Retinal pigment epithelial cell (primary cell): ENCODE measurements at regions not wholly inside any gene's neighbourhood (a gene's known extent, or its start where the extent isn't known, plus 50 kb on each side); places are given as distances from the start of the nearest gene placed in this dataset.
"Not testable (repeated sequence)": the region's sequence is repeated elsewhere in the genome, so short reads cannot be mapped to it uniquely, and the experiment has no call there.

Experiments used
- DNase-seq: peaks from one replicate; pipeline ENCODE4 v3.0.0-alpha.2; 2010; ENCODE audit warnings: low read depth
- H3K4me3 ChIP-seq: 2 replicates; pipeline ENCODE4 v1.5.1; 2011; ENCODE audit warnings: mild to moderate bottlenecking, low read length, control low read depth, moderate library complexity
- TF ChIP-seq, protein P1 (sequence below): conservative IDR thresholded peaks from 2 replicates; pipeline ENCODE4 v1.5.1; 2011; ENCODE audit warnings: low read depth, low read length, control low read depth, inconsistent platforms

DNA sequence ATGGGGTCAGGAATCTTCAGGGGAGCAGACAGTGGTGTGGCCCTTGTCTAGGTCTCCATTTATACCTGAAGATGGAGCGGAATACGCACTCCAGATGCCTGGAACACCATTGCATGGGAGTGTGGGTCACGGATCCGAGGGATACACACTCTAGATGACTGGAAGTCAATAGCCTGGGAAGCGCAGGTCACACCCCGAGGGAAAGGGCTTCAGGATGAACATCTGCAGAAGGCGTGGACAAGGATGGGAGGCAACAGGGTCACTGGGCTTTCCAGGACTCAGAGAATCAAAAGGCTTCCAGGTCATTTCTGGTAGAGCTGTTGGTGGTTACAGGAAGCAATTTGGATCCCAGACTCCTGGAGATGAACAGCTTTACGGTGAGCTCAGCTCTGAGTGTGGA lies 382.2 kb upstream of the KLF6 start:
- TF ChIP-seq, protein P1, sequence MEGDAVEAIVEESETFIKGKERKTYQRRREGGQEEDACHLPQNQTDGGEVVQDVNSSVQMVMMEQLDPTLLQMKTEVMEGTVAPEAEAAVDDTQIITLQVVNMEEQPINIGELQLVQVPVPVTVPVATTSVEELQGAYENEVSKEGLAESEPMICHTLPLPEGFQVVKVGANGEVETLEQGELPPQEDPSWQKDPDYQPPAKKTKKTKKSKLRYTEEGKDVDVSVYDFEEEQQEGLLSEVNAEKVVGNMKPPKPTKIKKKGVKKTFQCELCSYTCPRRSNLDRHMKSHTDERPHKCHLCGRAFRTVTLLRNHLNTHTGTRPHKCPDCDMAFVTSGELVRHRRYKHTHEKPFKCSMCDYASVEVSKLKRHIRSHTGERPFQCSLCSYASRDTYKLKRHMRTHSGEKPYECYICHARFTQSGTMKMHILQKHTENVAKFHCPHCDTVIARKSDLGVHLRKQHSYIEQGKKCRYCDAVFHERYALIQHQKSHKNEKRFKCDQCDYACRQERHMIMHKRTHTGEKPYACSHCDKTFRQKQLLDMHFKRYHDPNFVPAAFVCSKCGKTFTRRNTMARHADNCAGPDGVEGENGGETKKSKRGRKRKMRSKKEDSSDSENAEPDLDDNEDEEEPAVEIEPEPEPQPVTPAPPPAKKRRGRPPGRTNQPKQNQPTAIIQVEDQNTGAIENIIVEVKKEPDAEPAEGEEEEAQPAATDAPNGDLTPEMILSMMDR: no peak
- no peak overlapping the region for H3K4me3 ChIP-seq
- no peak for DNase-seq

DNA sequence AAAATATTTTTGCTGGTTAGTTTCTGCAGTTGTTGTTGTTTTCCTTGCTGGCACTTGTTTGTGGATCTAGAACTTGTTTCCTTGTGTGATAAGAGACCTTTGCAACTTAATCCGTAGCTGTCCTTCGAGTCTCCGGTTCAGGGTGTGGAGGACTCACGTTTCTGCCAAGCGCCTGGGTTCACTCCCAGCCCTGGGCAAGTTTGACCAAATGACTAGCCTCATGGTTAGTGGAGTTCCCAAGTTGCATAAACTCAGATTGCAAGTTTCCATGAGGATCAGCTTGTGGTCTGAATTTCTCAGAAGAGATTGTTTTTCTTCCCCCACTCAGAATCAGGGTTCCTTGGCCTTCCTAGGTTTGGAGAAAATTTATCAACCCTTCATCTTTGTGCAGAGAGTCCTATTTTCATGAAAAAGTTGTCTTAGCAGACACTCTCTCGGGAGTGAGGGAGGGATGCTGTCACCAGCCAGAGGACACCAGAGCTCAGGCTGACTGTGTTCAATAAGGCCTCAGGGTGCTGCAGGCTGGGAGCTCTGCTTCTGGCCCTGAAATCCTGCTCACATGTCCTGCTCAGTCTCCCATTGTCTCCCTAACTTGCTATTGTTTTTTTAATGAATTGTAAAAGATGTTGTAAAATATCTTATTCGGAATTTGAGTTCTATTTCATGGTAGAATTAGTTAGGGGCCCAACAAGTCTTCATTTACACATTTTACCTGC lies 377.7 kb upstream of the KLF6 start:
- H3K4me3 ChIP-seq: no peak overlapping the region
- TF ChIP-seq, protein P1: no peak
- no peak for DNase-seq

DNA sequence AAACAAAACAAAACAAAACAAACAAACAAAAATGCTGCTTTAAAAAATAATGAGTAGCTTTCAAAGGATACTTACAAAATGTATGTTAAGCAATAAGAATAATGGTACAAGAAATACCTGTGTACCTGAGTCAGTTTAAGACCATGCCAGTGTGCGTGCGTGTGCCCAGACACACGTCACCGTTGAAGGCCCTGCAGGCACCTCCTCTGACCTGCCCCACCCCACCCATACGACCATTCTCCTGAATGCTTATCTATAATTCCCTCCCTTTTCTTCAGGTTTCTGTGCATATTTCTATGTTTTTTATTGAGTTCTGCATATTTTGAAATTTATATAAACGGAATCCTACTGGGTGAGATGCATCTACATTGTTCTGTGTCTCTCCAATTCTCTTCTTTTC lies 374.2 kb upstream of the KLF6 start:
- TF ChIP-seq, protein P1: no peak
- no peak for DNase-seq
- no peak overlapping the region for H3K4me3 ChIP-seq

DNA sequence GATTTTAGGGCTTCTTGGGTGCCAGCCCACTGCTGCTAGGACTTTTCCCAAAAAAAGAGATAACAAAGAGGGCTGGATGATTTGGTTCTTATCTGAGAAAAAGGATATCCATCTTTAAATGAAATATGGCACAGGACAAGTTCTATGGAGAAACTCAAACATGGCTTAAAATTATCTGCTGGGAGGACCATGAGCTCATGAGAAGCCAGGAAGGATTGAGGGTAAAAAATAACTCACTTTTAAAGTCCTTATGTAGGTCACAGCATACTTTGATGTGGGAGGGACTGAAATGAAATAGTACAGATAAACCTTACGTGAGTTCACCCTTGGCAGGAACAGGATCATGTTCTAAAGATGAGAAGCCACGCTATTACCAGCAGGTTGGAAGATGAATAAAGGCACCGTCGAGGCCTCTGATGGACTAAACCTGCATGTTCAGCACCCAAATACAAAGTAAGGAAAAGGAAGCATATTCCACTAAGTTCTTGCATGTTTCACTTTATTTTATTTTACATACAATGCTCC lies 369.2 kb upstream of the KLF6 start:
- TF ChIP-seq, protein P1: no peak
- DNase-seq: no peak
- no peak overlapping the region for H3K4me3 ChIP-seq

DNA sequence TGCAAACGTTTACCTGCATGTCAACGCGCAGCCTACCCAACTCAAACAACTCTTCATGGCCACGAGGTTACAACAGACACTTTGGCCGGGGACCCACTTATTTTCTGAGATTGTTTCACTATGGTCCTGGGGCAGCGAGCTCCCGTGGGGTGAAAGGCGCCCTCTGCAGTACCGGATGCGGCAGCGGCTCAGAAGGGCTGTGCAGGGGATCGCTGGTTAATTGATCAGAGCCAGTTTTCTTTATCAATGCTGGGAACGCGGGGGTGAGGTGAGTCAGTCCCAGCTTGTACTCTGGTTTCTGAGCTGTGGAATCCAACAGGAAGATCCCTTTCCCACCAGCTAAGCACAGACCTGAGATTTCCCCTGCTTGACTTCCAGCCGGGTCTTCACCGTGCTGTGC lies 366.5 kb upstream of the KLF6 start:
- no peak overlapping the region for H3K4me3 ChIP-seq
- DNase-seq: no peak
- TF ChIP-seq, protein P1: no peak

DNA sequence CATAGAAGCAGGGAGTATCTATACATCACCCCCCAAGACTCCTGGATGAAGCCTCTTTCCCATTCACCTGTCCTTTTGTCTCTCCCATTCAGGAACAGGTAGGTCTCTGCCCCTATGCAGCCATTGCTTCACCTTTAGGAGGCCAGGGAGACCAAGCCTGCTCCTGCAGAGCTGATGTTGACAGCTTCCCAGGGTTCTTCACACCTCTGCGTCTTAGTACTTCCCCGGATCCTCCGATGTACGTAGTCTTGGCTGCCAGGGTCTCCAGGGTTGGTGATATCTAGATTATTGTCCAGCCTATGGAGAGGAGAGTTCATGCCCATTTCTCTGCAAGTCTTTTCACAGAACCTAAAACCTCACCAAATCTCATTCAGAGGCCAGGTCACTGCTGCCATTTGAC lies 365.7 kb upstream of the KLF6 start:
- TF ChIP-seq, protein P1: no peak

DNA sequence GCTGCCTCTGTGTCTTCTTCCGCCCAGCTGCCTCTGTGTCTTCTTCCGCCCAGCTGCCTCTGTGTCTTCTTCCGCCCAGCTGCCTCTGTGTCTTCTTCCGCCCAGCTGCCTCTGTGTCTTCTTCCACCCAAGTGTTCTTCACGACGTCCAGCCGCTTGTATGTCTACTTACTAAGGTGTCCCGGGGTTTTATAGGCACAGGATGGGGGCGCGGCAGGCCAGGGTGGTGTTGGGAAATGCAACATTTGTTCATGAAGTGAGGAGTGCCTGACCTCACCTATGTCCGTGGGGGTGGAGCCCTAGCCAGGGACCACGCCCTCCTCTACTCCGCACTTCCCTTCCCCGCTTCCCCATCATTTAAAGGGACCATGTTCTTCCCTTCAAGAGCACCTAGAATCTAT lies 364.5 kb upstream of the KLF6 start:
- not testable (repeated sequence) for DNase-seq, H3K4me3 ChIP-seq

More for the DNA sequence above, 365.7 kb upstream of the KLF6 start:
- no peak overlapping the region for H3K4me3 ChIP-seq
- DNase-seq: no peak
